GM23338 (cell line): ENCODE measurements at regions not wholly inside any gene's neighbourhood (a gene's known extent, or its start where the extent isn't known, plus 50 kb on each side); places are given as distances from the start of the nearest gene placed in this dataset.

Experiments used
- ATAC-seq: fragments of 200-7000 bp; cut with Tn5 transposase; 3 replicates; pipeline ENCODE4 v1.9.1; 2020
- DNase-seq: peaks from one replicate; pipeline ENCODE4 v3.0.0-alpha.2; 2015; ENCODE audit warnings: low spot score
- H2AFZ ChIP-seq: fragments of 200-600 bp; sonication (generic); 2 replicates; pipeline ENCODE4 v1.8.0; 2016; ENCODE audit warnings: antibody characterized with exemption, mild to moderate bottlenecking, moderate library complexity
- H3F3A ChIP-seq: fragments of 200-600 bp; sonication (generic); replicated peaks from 2 replicates; pipeline ENCODE4 v1.8.0; 2017; ENCODE audit warnings: antibody characterized with exemption, mixed run types, low read depth
- H3K27ac ChIP-seq: fragments of 200-600 bp; sonication (generic); 2 replicates; pipeline ENCODE4 v1.6.1; 2016; ENCODE audit warnings: low read depth
- H3K27me3 ChIP-seq: fragments of 200-600 bp; sonication (generic); 2 replicates; pipeline ENCODE4 v1.8.0; 2016; ENCODE audit warnings: mild to moderate bottlenecking, mixed run types, moderate library complexity; ENCODE audit not compliant: insufficient read depth
- H3K36me3 ChIP-seq: fragments of 200-600 bp; sonication (generic); 2 replicates; pipeline ENCODE4 v1.8.0; 2016; ENCODE audit warnings: mild to moderate bottlenecking; ENCODE audit not compliant: insufficient read depth
- H3K4me1 ChIP-seq: fragments of 200-600 bp; sonication (generic); 2 replicates; pipeline ENCODE4 v1.8.0; 2016; ENCODE audit warnings: mild to moderate bottlenecking, moderate library complexity; ENCODE audit not compliant: insufficient read depth
- H3K4me2 ChIP-seq: fragments of 200-600 bp; sonication (generic); 2 replicates; pipeline ENCODE4 v1.7.1; 2017; ENCODE audit warnings: mixed run types
- H3K4me3 ChIP-seq: fragments of 200-600 bp; sonication (generic); 2 replicates; pipeline ENCODE4 v1.6.1; 2016; ENCODE audit warnings: mixed run types
- H3K79me2 ChIP-seq: fragments of 200-600 bp; sonication (generic); replicated peaks from 2 replicates; pipeline ENCODE4 v1.8.0; 2017; ENCODE audit warnings: mild to moderate bottlenecking; ENCODE audit not compliant: insufficient read depth
- H3K9me2 ChIP-seq: fragments of 200-600 bp; sonication (generic); 2 replicates; pipeline ENCODE4 v1.8.0; 2017; ENCODE audit not compliant: insufficient read depth
- H4K20me1 ChIP-seq: fragments of 200-600 bp; sonication (generic); replicated peaks from 2 replicates; pipeline ENCODE4 v1.8.0; 2017; ENCODE audit warnings: mild to moderate bottlenecking; ENCODE audit not compliant: insufficient read depth
- H3K27ac Mint-ChIP-seq: 2 replicates; pipeline ENCODE4 v1.8.0; 2020; ENCODE audit warnings: inconsistent platforms, mild to moderate bottlenecking, moderate library complexity, mixed read lengths
- H3K27me3 Mint-ChIP-seq: 3 replicates; pipeline ENCODE4 v1.8.0; 2022; ENCODE audit warnings: low read depth, mild to moderate bottlenecking, moderate library complexity, mixed read lengths, inconsistent platforms; ENCODE audit not compliant: insufficient read depth, poor library complexity
- H3K36me3 Mint-ChIP-seq: 3 replicates; pipeline ENCODE4 v1.8.0; 2021; ENCODE audit warnings: low read depth, mild to moderate bottlenecking, inconsistent platforms, moderate library complexity, mixed read lengths
- H3K4me1 Mint-ChIP-seq: 3 replicates; pipeline ENCODE4 v1.8.0; 2020; ENCODE audit warnings: mild to moderate bottlenecking, inconsistent platforms, mixed read lengths
- H3K4me3 Mint-ChIP-seq: 3 replicates; pipeline ENCODE4 v1.8.0; 2021; ENCODE audit warnings: moderate library complexity, mild to moderate bottlenecking, inconsistent platforms, mixed read lengths
- H3K9me3 Mint-ChIP-seq: 3 replicates; pipeline ENCODE4 v1.8.0; 2020; ENCODE audit warnings: moderate library complexity, mild to moderate bottlenecking, inconsistent platforms, mixed read lengths
- CREB1 ChIP-seq: fragments of 250-450 bp; sonication (Bioruptor Pico); IDR thresholded peaks from 2 replicates; pipeline ENCODE4 v1.5.0; 2020; ENCODE audit warnings: low read depth, mild to moderate bottlenecking, moderate library complexity
- EZH2 ChIP-seq: fragments of 200-600 bp; sonication (generic); IDR thresholded peaks from one replicate; pipeline ENCODE4 v1.8.0; 2017; ENCODE audit warnings: antibody characterized with exemption, mild to moderate bottlenecking, low read depth; ENCODE audit not compliant: unreplicated experiment
- EZH2phosphoT487 ChIP-seq: fragments of 200-600 bp; sonication (generic); IDR thresholded peaks from one replicate; pipeline ENCODE4 v1.8.1; 2018; ENCODE audit warnings: antibody characterized with exemption; ENCODE audit not compliant: unreplicated experiment
- JUNB ChIP-seq: IDR thresholded peaks from one replicate; pipeline ENCODE4 v1.6.1; 2016; ENCODE audit warnings: antibody characterized with exemption; ENCODE audit not compliant: unreplicated experiment
- NANOG ChIP-seq: IDR thresholded peaks from 2 replicates; pipeline ENCODE4 v1.6.1; 2016; ENCODE audit warnings: antibody characterized with exemption, borderline replicate concordance
- POLR2AphosphoS5 ChIP-seq: IDR thresholded peaks from 2 replicates; pipeline ENCODE4 v1.6.1; 2016; ENCODE audit warnings: antibody characterized with exemption, low read depth
- STAT1 ChIP-seq: IDR thresholded peaks from one replicate; pipeline ENCODE4 v1.6.1; 2016; ENCODE audit warnings: antibody characterized with exemption; ENCODE audit not compliant: unreplicated experiment
- ZNF114 ChIP-seq: fragments of 250-450 bp; sonication (Bioruptor Pico); IDR thresholded peaks from 2 replicates; pipeline ENCODE4 v1.5.0; 2020; ENCODE audit warnings: mild to moderate bottlenecking, moderate library complexity
- ZNF331 ChIP-seq: fragments of 250-450 bp; sonication (Bioruptor Pico); IDR thresholded peaks from 2 replicates; pipeline ENCODE4 v1.5.0; 2020; ENCODE audit warnings: low read depth, mild to moderate bottlenecking, moderate library complexity
- TF ChIP-seq, protein P1 (sequence below): fragments of 250-450 bp; sonication (Bioruptor Pico); IDR thresholded peaks from 2 replicates; pipeline ENCODE4 v1.5.0; 2020; ENCODE audit warnings: mild to moderate bottlenecking, moderate library complexity
- TF ChIP-seq, protein P2 (sequence below), 2 experiments: fragments of 200-600 bp in 1 of 2; sonication (generic) in 1 of 2; conservative IDR thresholded peaks; 2 replicates each; pipeline versions ENCODE4 v1.5.1 to v1.6.1; 2016 to 2017; ENCODE audit warnings: antibody characterized with exemption in 2 of 2, low read depth in 2 of 2, mild to moderate bottlenecking in 2 of 2, moderate library complexity in 1 of 2
- TF ChIP-seq, protein P3 (sequence below): IDR thresholded peaks from 2 replicates; pipeline ENCODE4 v1.6.1; 2016; ENCODE audit warnings: antibody characterized with exemption
- TF ChIP-seq, protein P4 (sequence below): IDR thresholded peaks from one replicate; pipeline ENCODE4 v1.6.1; 2018; ENCODE audit warnings: antibody characterized with exemption; ENCODE audit not compliant: unreplicated experiment

DNA sequence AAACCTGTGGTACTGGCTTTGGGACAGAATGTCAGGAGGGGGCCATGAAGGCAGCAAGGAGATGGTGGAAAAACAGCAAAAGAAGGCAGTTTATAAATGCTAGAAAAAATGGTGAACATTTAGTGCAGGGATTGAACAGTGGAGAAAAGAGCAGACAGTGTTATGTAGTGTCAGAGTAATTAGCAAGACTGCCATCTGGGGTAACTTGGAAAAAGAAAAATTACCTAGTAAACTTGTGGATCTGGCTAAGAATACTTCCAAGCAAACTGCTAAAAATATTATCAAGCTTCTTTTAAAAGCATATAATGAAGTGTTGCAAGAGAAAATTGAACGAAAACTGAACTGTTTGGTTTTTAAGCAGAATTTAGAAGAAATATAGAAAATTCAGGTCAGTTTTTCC, 267.8 kb downstream of the INSIG2 start:
- Mint-ChIP-seq H3K27me3 (no peaks in the 10 kb centered on the region), H3K4me1 (no peaks in the 10 kb centered on the region), H3K9me3 (peaks cover 5% of the 10 kb centered on the region; the same call in 2 of the 3 replicates), H3K4me3 (no peak overlapping the region), H3K27ac (no peak overlapping the region), H3K36me3 (no peaks in the 10 kb centered on the region)
- no peak overlapping the region for H3K4me3 ChIP-seq
- no peak overlapping the region for H2AFZ ChIP-seq
- DNase-seq (no peak), ATAC-seq (no peak)
- H3K36me3 ChIP-seq = no peaks in the 10 kb centered on the region
- no peaks in the 10 kb centered on the region for H3K27me3 ChIP-seq
- H3K27ac ChIP-seq = no peak overlapping the region
- no peaks in the 10 kb centered on the region for H3K79me2 ChIP-seq
- no peaks in the 10 kb centered on the region for H3K4me1 ChIP-seq
- H3F3A ChIP-seq = no peaks in the 10 kb centered on the region
- H4K20me1 ChIP-seq = no peaks in the 10 kb centered on the region
- H3K9me2 ChIP-seq = no peaks in the 10 kb centered on the region
- TF ChIP-seq JUNB (no peak), CREB1 (CRISPR knock-in tag) (no peak), ZNF331 (CRISPR knock-in tag) (no peak), EZH2phosphoT487 (no peak), POLR2AphosphoS5 (no peak), EZH2 (no peak), STAT1 (no peak), NANOG (no peak), ZNF114 (CRISPR knock-in tag) (no peak)
- TF ChIP-seq, protein P1, sequence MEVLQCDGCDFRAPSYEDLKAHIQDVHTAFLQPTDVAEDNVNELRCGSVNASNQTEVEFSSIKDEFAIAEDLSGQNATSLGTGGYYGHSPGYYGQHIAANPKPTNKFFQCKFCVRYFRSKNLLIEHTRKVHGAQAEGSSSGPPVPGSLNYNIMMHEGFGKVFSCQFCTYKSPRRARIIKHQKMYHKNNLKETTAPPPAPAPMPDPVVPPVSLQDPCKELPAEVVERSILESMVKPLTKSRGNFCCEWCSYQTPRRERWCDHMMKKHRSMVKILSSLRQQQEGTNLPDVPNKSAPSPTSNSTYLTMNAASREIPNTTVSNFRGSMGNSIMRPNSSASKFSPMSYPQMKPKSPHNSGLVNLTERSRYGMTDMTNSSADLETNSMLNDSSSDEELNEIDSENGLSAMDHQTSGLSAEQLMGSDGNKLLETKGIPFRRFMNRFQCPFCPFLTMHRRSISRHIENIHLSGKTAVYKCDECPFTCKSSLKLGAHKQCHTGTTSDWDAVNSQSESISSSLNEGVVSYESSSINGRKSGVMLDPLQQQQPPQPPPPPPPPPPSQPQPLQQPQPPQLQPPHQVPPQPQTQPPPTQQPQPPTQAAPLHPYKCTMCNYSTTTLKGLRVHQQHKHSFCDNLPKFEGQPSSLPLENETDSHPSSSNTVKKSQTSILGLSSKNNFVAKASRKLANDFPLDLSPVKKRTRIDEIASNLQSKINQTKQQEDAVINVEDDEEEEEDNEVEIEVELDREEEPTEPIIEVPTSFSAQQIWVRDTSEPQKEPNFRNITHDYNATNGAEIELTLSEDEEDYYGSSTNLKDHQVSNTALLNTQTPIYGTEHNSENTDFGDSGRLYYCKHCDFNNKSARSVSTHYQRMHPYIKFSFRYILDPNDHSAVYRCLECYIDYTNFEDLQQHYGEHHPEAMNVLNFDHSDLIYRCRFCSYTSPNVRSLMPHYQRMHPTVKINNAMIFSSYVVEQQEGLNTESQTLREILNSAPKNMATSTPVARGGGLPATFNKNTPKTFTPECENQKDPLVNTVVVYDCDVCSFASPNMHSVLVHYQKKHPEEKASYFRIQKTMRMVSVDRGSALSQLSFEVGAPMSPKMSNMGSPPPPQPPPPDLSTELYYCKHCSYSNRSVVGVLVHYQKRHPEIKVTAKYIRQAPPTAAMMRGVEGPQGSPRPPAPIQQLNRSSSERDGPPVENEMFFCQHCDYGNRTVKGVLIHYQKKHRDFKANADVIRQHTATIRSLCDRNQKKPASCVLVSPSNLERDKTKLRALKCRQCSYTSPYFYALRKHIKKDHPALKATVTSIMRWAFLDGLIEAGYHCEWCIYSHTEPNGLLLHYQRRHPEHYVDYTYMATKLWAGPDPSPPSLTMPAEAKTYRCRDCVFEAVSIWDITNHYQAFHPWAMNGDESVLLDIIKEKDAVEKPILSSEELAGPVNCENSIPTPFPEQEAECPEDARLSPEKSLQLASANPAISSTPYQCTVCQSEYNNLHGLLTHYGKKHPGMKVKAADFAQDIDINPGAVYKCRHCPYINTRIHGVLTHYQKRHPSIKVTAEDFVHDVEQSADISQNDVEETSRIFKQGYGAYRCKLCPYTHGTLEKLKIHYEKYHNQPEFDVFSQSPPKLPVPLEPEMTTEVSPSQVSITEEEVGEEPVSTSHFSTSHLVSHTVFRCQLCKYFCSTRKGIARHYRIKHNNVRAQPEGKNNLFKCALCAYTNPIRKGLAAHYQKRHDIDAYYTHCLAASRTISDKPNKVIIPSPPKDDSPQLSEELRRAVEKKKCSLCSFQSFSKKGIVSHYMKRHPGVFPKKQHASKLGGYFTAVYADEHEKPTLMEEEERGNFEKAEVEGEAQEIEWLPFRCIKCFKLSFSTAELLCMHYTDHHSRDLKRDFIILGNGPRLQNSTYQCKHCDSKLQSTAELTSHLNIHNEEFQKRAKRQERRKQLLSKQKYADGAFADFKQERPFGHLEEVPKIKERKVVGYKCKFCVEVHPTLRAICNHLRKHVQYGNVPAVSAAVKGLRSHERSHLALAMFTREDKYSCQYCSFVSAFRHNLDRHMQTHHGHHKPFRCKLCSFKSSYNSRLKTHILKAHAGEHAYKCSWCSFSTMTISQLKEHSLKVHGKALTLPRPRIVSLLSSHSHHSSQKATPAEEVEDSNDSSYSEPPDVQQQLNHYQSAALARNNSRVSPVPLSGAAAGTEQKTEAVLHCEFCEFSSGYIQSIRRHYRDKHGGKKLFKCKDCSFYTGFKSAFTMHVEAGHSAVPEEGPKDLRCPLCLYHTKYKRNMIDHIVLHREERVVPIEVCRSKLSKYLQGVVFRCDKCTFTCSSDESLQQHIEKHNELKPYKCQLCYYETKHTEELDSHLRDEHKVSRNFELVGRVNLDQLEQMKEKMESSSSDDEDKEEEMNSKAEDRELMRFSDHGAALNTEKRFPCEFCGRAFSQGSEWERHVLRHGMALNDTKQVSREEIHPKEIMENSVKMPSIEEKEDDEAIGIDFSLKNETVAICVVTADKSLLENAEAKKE = no peak
- TF ChIP-seq, protein P2, sequence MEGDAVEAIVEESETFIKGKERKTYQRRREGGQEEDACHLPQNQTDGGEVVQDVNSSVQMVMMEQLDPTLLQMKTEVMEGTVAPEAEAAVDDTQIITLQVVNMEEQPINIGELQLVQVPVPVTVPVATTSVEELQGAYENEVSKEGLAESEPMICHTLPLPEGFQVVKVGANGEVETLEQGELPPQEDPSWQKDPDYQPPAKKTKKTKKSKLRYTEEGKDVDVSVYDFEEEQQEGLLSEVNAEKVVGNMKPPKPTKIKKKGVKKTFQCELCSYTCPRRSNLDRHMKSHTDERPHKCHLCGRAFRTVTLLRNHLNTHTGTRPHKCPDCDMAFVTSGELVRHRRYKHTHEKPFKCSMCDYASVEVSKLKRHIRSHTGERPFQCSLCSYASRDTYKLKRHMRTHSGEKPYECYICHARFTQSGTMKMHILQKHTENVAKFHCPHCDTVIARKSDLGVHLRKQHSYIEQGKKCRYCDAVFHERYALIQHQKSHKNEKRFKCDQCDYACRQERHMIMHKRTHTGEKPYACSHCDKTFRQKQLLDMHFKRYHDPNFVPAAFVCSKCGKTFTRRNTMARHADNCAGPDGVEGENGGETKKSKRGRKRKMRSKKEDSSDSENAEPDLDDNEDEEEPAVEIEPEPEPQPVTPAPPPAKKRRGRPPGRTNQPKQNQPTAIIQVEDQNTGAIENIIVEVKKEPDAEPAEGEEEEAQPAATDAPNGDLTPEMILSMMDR (conservative IDR thresholded peaks at IDR 0.05; ENCODE audit: low read depth in 2 of 2) = no peak
- TF ChIP-seq, protein P3, sequence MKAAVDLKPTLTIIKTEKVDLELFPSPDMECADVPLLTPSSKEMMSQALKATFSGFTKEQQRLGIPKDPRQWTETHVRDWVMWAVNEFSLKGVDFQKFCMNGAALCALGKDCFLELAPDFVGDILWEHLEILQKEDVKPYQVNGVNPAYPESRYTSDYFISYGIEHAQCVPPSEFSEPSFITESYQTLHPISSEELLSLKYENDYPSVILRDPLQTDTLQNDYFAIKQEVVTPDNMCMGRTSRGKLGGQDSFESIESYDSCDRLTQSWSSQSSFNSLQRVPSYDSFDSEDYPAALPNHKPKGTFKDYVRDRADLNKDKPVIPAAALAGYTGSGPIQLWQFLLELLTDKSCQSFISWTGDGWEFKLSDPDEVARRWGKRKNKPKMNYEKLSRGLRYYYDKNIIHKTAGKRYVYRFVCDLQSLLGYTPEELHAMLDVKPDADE = no peak
- TF ChIP-seq, protein P4, sequence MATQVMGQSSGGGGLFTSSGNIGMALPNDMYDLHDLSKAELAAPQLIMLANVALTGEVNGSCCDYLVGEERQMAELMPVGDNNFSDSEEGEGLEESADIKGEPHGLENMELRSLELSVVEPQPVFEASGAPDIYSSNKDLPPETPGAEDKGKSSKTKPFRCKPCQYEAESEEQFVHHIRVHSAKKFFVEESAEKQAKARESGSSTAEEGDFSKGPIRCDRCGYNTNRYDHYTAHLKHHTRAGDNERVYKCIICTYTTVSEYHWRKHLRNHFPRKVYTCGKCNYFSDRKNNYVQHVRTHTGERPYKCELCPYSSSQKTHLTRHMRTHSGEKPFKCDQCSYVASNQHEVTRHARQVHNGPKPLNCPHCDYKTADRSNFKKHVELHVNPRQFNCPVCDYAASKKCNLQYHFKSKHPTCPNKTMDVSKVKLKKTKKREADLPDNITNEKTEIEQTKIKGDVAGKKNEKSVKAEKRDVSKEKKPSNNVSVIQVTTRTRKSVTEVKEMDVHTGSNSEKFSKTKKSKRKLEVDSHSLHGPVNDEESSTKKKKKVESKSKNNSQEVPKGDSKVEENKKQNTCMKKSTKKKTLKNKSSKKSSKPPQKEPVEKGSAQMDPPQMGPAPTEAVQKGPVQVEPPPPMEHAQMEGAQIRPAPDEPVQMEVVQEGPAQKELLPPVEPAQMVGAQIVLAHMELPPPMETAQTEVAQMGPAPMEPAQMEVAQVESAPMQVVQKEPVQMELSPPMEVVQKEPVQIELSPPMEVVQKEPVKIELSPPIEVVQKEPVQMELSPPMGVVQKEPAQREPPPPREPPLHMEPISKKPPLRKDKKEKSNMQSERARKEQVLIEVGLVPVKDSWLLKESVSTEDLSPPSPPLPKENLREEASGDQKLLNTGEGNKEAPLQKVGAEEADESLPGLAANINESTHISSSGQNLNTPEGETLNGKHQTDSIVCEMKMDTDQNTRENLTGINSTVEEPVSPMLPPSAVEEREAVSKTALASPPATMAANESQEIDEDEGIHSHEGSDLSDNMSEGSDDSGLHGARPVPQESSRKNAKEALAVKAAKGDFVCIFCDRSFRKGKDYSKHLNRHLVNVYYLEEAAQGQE = no peak
- no peak overlapping the region for H3K4me2 ChIP-seq
